Neural crest cell (in vitro differentiated cells): ENCODE measurements at regions not wholly inside any gene's neighbourhood (a gene's known extent, or its start where the extent isn't known, plus 50 kb on each side); places are given as distances from the start of the nearest gene placed in this dataset.
A peak's percentile ranks its signal among the peaks of the same experiment; 100 is the strongest.

ENCODE experiments used
- DNase-seq: peaks from one replicate; pipeline ENCODE4 v3.0.0; 2021; ENCODE audit warnings: low read depth, mixed read lengths, low spot score
- H3K27ac Mint-ChIP-seq: one replicate; pipeline ENCODE4 v1.8.0; 2021; ENCODE audit warnings: mild to moderate bottlenecking, mixed read lengths; ENCODE audit not compliant: unreplicated experiment
- H3K27me3 Mint-ChIP-seq: 2 replicates; pipeline ENCODE4 v1.8.0; 2021; ENCODE audit warnings: low read depth, mild to moderate bottlenecking, mixed read lengths
- H3K36me3 Mint-ChIP-seq: 2 replicates; pipeline ENCODE4 v1.8.0; 2021; ENCODE audit warnings: low read depth, mild to moderate bottlenecking, mixed read lengths
- H3K4me1 Mint-ChIP-seq: 2 replicates; pipeline ENCODE4 v1.8.0; 2021; ENCODE audit warnings: mixed read lengths
- H3K4me3 Mint-ChIP-seq: one replicate; pipeline ENCODE4 v1.8.0; 2021; ENCODE audit warnings: mild to moderate bottlenecking, mixed read lengths
- H3K9me3 Mint-ChIP-seq: 2 replicates; pipeline ENCODE4 v1.8.0; 2021; ENCODE audit warnings: mixed read lengths
- CTCF ChIP-seq: fragments of 200-600 bp; sonication (generic); conservative IDR thresholded peaks from 2 replicates; pipeline ENCODE4 v1.5.0; 2021; ENCODE audit warnings: antibody characterized with exemption, mild to moderate bottlenecking

- no peak for DNase-seq
- H3K4me3 Mint-ChIP-seq = no peak overlapping the region
- H3K36me3 Mint-ChIP-seq = no peaks in the 10 kb centered on the region
- TF ChIP-seq CTCF = no peak
- H3K4me1 Mint-ChIP-seq = peaks cover 34% of the 10 kb centered on the region
- H3K9me3 Mint-ChIP-seq = peaks cover 2% of the 10 kb centered on the region
- no peak overlapping the region for H3K27ac Mint-ChIP-seq
- H3K27me3 Mint-ChIP-seq = no peaks in the 10 kb centered on the region
Observed at GRCh38 chr4:181166742-181167399, 1076.3 kb upstream of the TENM3 start.

GRCh38 chr4:181168011-181168805 is 1075.0 kb upstream of the TENM3 start:
- no peak for TF ChIP-seq CTCF
- no peaks in the 10 kb centered on the region for H3K27me3 Mint-ChIP-seq
- DNase-seq = no peak
- no peak overlapping the region for H3K4me3 Mint-ChIP-seq
- H3K4me1 Mint-ChIP-seq = peaks cover 39% of the 10 kb centered on the region
- H3K36me3 Mint-ChIP-seq = no peaks in the 10 kb centered on the region
- no peak overlapping the region for H3K27ac Mint-ChIP-seq
- H3K9me3 Mint-ChIP-seq = peaks cover 2% of the 10 kb centered on the region

- no peak for DNase-seq
- no peaks in the 10 kb centered on the region for H3K36me3 Mint-ChIP-seq
- peak overlapping the region; percentile 24 for H3K27ac Mint-ChIP-seq
- peaks cover 6% of the 10 kb centered on the region for H3K9me3 Mint-ChIP-seq
- TF ChIP-seq CTCF = no peak
- H3K27me3 Mint-ChIP-seq = no peaks in the 10 kb centered on the region
- peaks cover 53% of the 10 kb centered on the region for H3K4me1 Mint-ChIP-seq
- H3K4me3 Mint-ChIP-seq = peak overlapping the region; percentile 0
Observed at GRCh38 chr4:181173046-181173445, 1070.2 kb upstream of the TENM3 start.

GRCh38 chr4:181176306-181176705 is 1066.9 kb upstream of the TENM3 start:
- Mint-ChIP-seq H3K27ac (no peak overlapping the region), H3K9me3 (peaks cover 6% of the 10 kb centered on the region), H3K36me3 (no peaks in the 10 kb centered on the region), H3K27me3 (no peaks in the 10 kb centered on the region), H3K4me3 (no peak overlapping the region), H3K4me1 (peaks cover 45% of the 10 kb centered on the region)
- no peak for DNase-seq
- no peak for TF ChIP-seq CTCF

GRCh38 chr4:181181331-181181730 is 1061.9 kb upstream of the TENM3 start:
- Mint-ChIP-seq H3K4me3 (no peak overlapping the region), H3K27ac (no peak overlapping the region), H3K27me3 (no peaks in the 10 kb centered on the region), H3K36me3 (peaks cover 2% of the 10 kb centered on the region), H3K4me1 (peaks cover 17% of the 10 kb centered on the region), H3K9me3 (peaks cover 9% of the 10 kb centered on the region)
- TF ChIP-seq CTCF = no peak
- no peak for DNase-seq
